IPS DF 4.7 (cell line): ENCODE measurements at regions not wholly inside any gene's neighbourhood (a gene's known extent, or its start where the extent isn't known, plus 50 kb on each side); places are given as distances from the start of the nearest gene placed in this dataset.

Experiments
- DNase-seq: peaks from one replicate; pipeline ENCODE4 v3.0.0-alpha.2; 2013; ENCODE audit warnings: low spot score; ENCODE audit errors: extremely low read depth

- no peak for DNase-seq
Measured at GRCh38 chr2:11950896-11951295, 204.5 kb downstream of the LPIN1 start.

DNA sequence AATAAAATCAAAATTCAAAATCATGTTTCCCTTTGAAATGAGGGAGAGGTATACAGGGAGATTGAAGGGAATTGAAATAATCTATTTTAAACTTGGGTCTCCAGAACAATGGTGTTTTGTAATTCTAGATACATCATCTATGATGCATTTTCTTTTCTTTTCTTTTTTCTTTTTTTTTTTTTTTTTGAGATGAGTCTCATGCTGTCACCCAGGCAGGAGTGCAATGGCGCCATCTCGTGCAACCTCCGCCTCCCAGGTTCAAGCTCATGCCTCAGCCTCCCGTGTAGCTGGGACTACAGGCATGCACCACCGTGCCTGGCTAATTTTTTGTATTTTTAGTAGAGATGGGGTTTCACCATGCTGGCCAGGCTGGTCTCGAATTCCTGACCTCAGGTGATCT, 205.1 kb downstream of the LPIN1 start:
- peak; percentile 3 for DNase-seq

DNA sequence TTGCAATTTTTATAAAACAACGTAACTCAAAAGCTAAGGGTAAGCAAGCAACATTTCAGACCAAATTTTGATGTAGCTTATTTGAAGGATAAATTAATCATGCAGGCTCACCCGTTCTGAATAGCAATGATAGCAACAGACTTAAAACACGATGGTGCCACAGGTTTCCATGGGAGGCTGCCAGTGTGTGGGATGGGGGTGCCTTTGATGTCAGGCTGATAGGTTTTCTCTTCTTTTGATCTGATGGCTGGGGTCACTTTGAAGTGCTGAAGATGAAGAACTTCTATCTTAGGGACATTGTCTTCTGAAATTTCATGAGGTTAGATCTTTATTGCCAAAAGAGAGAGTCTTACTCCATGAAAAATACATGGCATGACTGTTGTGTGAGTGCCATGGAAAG, 206.8 kb downstream of the LPIN1 start:
- DNase-seq: no peak

DNA sequence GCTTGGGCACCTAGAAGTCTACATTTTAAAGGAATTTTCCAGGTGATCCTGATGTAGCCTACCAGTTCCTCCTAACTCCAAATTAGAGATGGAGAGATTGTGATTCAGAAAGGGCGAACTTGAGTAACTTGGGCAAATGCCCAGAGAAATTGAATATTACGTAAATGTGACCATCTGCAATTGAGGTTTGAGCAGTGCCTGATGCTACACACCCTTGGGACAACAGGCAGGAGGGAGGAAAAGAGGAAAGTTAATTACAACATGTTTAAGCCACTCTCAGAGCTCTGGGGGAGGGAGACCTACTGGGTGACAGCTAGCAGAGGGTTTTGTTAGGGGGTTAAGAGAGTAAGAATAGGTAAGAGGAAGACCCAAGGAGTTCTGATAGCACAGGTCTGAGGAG, 208.9 kb downstream of the LPIN1 start:
- DNase-seq: no peak

- no peak for DNase-seq
Measured at GRCh38 chr2:11955884-11956291, 209.5 kb downstream of the LPIN1 start.

GRCh38 chr2:11962707-11963328, 216.4 kb downstream of the LPIN1 start:
- DNase-seq: no peak

- DNase-seq: no peak
Measured at GRCh38 chr2:11963966-11964365, 217.5 kb downstream of the LPIN1 start.

DNA sequence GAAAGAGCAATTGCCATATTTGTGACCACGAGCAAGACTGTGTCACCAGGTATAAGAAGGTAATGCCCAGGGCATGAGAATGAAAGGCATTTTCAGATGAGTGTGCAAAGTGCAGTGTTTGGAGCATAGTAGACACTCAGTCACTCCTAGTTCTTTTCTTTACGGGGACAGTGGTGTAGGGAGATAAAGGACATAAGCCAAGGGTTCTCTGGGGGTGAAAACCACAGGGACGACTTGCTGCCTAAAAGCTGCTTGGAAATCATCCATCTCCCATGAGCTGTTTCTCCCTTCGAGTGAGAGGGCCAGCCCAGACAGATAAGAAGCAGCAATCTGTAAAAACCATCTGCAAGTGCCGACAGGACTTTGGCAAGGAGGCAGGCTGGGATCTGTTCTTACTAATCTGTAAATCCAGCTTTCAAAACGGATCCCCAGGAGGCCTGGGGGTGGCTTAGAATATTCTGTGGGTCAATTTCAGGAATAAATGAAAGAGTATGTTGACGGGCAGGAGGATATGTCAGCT, 221.6 kb downstream of the LPIN1 start:
- no peak for DNase-seq

DNA sequence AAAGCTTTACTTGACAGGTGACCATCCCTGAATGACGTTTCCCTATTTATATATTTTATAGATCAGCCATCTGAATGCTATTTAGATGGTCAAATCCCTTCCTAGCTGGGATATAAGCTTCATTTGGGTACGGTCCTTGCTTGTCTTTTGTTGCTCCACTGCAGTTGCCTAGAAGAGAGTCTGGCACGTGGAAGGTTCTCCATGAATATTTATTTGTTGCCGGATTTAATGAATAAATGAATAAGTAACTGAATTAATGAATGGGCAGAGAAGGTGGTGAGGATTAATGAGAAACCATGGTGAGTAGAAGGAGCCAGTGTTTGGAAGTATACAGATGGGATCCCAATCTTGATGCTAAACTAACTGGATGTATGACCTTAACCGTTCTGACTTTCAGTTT, 222.1 kb downstream of the LPIN1 start:
- no peak for DNase-seq

DNA sequence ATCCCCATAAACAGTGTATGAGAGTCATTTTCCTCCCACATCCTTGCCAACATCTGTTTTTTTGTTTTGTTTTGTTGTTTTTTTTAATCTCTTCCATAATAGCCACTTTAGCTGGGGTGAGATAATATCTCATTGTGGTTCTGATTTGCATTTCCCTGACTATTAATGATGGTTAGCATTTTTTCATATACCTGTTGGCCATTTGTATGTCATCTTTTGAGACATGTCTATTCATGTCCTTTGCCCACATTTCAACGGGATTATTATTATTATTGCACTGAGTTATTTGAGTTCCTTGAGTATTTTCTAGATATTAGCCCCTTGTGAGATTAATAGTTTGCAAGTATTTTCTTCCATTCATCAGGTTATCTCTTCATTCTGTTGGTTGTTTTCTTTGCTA, 223.3 kb downstream of the LPIN1 start:
- DNase-seq: no peak

- no peak for DNase-seq
Measured at GRCh38 chr2:11974573-11974972, 228.1 kb downstream of the LPIN1 start.

DNA sequence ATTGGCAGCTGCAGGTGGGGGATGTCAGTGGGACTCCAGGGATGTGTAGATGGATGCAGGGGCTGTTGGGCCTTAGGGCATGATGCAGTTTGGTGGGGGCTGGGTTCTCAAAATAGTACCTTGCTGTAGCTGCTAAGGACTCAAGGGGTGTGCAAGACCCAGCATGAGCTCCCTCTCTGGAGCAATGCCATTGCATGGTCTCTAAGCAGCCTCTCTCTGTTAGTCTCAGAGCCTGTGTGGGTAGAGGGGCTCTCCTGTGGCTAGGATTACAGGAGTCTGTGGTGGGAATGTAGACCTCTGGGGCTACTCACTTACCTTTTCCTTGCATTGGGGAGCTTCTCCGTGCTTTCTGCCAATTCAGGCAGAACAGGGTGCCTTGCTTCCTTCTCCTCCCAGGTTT, 228.9 kb downstream of the LPIN1 start:
- DNase-seq: no peak

- DNase-seq: no peak
Measured at GRCh38 chr2:11976073-11976472, 229.6 kb downstream of the LPIN1 start.

- DNase-seq: no peak
Measured at GRCh38 chr2:11977766-11978524, 231.5 kb downstream of the LPIN1 start.

GRCh38 chr2:11980809-11981208, 234.4 kb downstream of the LPIN1 start:
- DNase-seq: no peak

GRCh38 chr2:11983401-11983800, 237.0 kb downstream of the LPIN1 start:
- no peak for DNase-seq

- no peak for DNase-seq
Measured at GRCh38 chr2:11983870-11984269, 237.4 kb downstream of the LPIN1 start.

GRCh38 chr2:11984316-11985158, 238.1 kb downstream of the LPIN1 start:
- no peak for DNase-seq

- DNase-seq: no peak
Measured at GRCh38 chr2:11985817-11986566, 239.6 kb downstream of the LPIN1 start.

DNA sequence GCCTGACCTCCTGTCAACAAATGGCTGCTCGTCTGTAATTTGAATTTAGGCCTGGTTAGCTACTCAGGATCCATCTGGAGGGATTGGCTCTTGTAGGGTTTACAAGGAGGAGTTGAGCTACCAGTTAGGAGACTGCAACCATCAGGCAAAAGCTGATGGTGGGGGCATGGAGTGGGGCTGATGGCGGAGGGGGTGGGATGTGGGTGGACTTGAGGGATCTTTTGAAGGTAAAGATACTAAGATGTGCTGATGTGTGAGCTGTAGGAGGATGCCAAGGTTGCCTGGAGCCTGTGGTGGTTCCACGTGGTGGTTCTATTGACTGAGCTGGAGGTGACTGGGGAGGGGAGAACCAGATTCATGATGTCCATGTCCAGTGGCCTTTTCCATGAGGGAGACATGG, 240.7 kb downstream of the LPIN1 start:
- DNase-seq: no peak

- no peak for DNase-seq
Measured at GRCh38 chr2:11988691-11989353, 242.4 kb downstream of the LPIN1 start.
